ENCODE measurements at regions not wholly inside any gene's neighbourhood (a gene's known extent, or its start where the extent isn't known, plus 50 kb on each side); places are given as distances from the start of the nearest gene placed in this dataset.

DNA sequence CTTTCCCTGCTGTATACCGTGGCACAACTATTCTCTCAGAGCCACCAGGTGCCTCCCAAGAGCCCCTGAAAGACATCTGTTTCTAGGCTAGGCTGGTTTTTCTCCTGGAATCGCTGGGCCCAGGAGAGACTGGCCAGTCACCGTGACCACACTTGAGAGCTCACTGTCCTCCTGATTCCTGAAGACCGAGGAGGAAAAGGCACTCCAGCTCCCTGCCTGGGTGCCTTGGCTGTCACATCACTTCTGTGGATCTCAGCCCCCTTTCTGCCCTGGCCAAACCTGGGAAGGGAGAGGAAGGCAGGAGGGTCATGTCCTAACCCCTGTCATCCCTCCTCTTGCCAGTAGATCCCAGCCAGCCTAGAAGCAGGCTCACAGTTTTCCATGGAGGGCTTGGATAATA, 54.7 kb upstream of the LAS1L start:
- TF ChIP-seq SRSF9 (IDR thresholded peaks at IDR 0.05; ENCODE audit: borderline replicate concordance, low read depth, low read length) (no peak), ZSCAN29 (IDR thresholded peaks at IDR 0.05) (no peak), ZNF174 (CRISPR knock-in tag; IDR thresholded peaks at IDR 0.05) (no peak), CCNT2 (IDR thresholded peaks at IDR 0.05; ENCODE audit: borderline replicate concordance, extremely low read depth, insufficient read length, low read depth, low read length) (no peak), YY1 (IDR thresholded peaks at IDR 0.05; ENCODE audit: borderline replicate concordance in 1 of 3, control insufficient read depth in 1 of 3, extremely low read depth in 1 of 3, insufficient read depth in 3 of 3, insufficient read length in 1 of 3, insufficient replicate concordance in 2 of 3, low read depth in 1 of 3, low read length in 2 of 3) (no peak), TAF1 (IDR thresholded peaks at IDR 0.05; ENCODE audit: control insufficient read depth, extremely low read depth, insufficient read depth, low read length, severe bottlenecking) (no peak), MTA1 (IDR thresholded peaks at IDR 0.05; ENCODE audit: borderline replicate concordance) (no peak), CHD1 (IDR thresholded peaks at IDR 0.05; ENCODE audit: low read length) (no peak), EZH2 (IDR thresholded peaks at IDR 0.05; ENCODE audit: borderline replicate concordance, low read depth, low read length) (no peak)
- TF ChIP-seq, protein P1, sequence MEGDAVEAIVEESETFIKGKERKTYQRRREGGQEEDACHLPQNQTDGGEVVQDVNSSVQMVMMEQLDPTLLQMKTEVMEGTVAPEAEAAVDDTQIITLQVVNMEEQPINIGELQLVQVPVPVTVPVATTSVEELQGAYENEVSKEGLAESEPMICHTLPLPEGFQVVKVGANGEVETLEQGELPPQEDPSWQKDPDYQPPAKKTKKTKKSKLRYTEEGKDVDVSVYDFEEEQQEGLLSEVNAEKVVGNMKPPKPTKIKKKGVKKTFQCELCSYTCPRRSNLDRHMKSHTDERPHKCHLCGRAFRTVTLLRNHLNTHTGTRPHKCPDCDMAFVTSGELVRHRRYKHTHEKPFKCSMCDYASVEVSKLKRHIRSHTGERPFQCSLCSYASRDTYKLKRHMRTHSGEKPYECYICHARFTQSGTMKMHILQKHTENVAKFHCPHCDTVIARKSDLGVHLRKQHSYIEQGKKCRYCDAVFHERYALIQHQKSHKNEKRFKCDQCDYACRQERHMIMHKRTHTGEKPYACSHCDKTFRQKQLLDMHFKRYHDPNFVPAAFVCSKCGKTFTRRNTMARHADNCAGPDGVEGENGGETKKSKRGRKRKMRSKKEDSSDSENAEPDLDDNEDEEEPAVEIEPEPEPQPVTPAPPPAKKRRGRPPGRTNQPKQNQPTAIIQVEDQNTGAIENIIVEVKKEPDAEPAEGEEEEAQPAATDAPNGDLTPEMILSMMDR (IDR thresholded peaks at IDR 0.05 in 2 of 3, conservative IDR thresholded peaks at IDR 0.05 in 1 of 3; ENCODE audit: insufficient read depth in 2 of 3, low read depth in 1 of 3, low read length in 3 of 3), result peak in 1 of 3 experiments; percentile 13; a peak in 1 of 6 replicates
- TF ChIP-seq, protein P2, sequence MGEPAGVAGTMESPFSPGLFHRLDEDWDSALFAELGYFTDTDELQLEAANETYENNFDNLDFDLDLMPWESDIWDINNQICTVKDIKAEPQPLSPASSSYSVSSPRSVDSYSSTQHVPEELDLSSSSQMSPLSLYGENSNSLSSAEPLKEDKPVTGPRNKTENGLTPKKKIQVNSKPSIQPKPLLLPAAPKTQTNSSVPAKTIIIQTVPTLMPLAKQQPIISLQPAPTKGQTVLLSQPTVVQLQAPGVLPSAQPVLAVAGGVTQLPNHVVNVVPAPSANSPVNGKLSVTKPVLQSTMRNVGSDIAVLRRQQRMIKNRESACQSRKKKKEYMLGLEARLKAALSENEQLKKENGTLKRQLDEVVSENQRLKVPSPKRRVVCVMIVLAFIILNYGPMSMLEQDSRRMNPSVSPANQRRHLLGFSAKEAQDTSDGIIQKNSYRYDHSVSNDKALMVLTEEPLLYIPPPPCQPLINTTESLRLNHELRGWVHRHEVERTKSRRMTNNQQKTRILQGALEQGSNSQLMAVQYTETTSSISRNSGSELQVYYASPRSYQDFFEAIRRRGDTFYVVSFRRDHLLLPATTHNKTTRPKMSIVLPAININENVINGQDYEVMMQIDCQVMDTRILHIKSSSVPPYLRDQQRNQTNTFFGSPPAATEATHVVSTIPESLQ (CRISPR knock-in tag; IDR thresholded peaks at IDR 0.05), result no peak
- TF ChIP-seq, protein P3, sequence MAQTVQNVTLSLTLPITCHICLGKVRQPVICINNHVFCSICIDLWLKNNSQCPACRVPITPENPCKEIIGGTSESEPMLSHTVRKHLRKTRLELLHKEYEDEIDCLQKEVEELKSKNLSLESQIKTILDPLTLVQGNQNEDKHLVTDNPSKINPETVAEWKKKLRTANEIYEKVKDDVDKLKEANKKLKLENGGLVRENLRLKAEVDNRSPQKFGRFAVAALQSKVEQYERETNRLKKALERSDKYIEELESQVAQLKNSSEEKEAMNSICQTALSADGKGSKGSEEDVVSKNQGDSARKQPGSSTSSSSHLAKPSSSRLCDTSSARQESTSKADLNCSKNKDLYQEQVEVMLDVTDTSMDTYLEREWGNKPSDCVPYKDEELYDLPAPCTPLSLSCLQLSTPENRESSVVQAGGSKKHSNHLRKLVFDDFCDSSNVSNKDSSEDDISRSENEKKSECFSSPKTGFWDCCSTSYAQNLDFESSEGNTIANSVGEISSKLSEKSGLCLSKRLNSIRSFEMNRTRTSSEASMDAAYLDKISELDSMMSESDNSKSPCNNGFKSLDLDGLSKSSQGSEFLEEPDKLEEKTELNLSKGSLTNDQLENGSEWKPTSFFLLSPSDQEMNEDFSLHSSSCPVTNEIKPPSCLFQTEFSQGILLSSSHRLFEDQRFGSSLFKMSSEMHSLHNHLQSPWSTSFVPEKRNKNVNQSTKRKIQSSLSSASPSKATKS (CRISPR knock-in tag; IDR thresholded peaks at IDR 0.05), result no peak
